HG02973 (cell line): ENCODE measurements at regions not wholly inside any gene's neighbourhood (a gene's known extent, or its start where the extent isn't known, plus 50 kb on each side); places are given as distances from the start of the nearest gene placed in this dataset.
"Not testable (repeated sequence)": the region's sequence is repeated elsewhere in the genome, so short reads cannot be mapped to it uniquely, and the experiment has no call there.

Experiments used
- ATAC-seq: cut with Tn5 transposase; IDR thresholded peaks from one replicate; pipeline ENCODE4 v1.9.1; 2021; ENCODE audit warnings: moderate library complexity; ENCODE audit not compliant: unreplicated experiment

- no peak for ATAC-seq
These were observed 82.1 kb downstream of the PLEKHG1 start for GRCh38 chr6:150681578-150682395.

- ATAC-seq = no peak
These were observed 83.6 kb downstream of the PLEKHG1 start for GRCh38 chr6:150683320-150683719.

- ATAC-seq = no peak
These were observed 84.5 kb downstream of the PLEKHG1 start for GRCh38 chr6:150684161-150684560.

GRCh38 chr6:150684714-150685459 is 85.2 kb downstream of the PLEKHG1 start:
- ATAC-seq = no peak

GRCh38 chr6:150685860-150686259 is 86.2 kb downstream of the PLEKHG1 start:
- peak; percentile 54 for ATAC-seq

GRCh38 chr6:150686566-150686965 is 86.9 kb downstream of the PLEKHG1 start:
- ATAC-seq = no peak

- no peak for ATAC-seq
These were observed 87.8 kb downstream of the PLEKHG1 start for GRCh38 chr6:150687508-150687907.

- ATAC-seq = no peak
These were observed 90.4 kb downstream of the PLEKHG1 start for GRCh38 chr6:150689900-150690590.

GRCh38 chr6:150690681-150691080 is 91.0 kb downstream of the PLEKHG1 start:
- no peak for ATAC-seq

GRCh38 chr6:150691463-150691862 is 91.8 kb downstream of the PLEKHG1 start:
- ATAC-seq = no peak

GRCh38 chr6:150692604-150693003 is 92.9 kb downstream of the PLEKHG1 start:
- peak; percentile 80 for ATAC-seq

- ATAC-seq = no peak
These were observed 95.2 kb downstream of the PLEKHG1 start for GRCh38 chr6:150694889-150695288.

GRCh38 chr6:150695652-150696051 is 96.0 kb downstream of the PLEKHG1 start:
- ATAC-seq = no peak

GRCh38 chr6:150696190-150696589 is 96.5 kb downstream of the PLEKHG1 start:
- no peak for ATAC-seq

GRCh38 chr6:150696918-150697317 is 97.2 kb downstream of the PLEKHG1 start:
- ATAC-seq = not testable (repeated sequence)

GRCh38 chr6:150697515-150697914 is 97.8 kb downstream of the PLEKHG1 start:
- no peak for ATAC-seq

- ATAC-seq = peak; percentile 80
These were observed 98.7 kb downstream of the PLEKHG1 start for GRCh38 chr6:150698391-150698790.

GRCh38 chr6:150702675-150703074 is 103.0 kb downstream of the PLEKHG1 start:
- no peak for ATAC-seq

GRCh38 chr6:150704447-150705192 is 104.9 kb downstream of the PLEKHG1 start:
- ATAC-seq = no peak

- no peak for ATAC-seq
These were observed 105.7 kb downstream of the PLEKHG1 start for GRCh38 chr6:150705392-150705791.

GRCh38 chr6:150710236-150710635 is 110.6 kb downstream of the PLEKHG1 start:
- ATAC-seq = no peak
